Esophagus muscularis mucosa (tissue), 4 donors: ENCODE measurements at regions not wholly inside any gene's neighbourhood (a gene's known extent, or its start where the extent isn't known, plus 50 kb on each side); places are given as distances from the start of the nearest gene placed in this dataset.

Experiments
- DNase-seq: peaks from one replicate; pipeline ENCODE4 v3.0.0-alpha.2; 2017; ENCODE audit errors: extremely low spot score
- H3K27ac ChIP-seq, 4 donors: fragments of 200-600 bp; sonication (generic); replicated peaks in 1 of 4; 1 replicate in 3 of 4; 2 replicates in 1 of 4; pipeline ENCODE4 v1.5.1; 2016 to 2019; ENCODE audit warnings: mild to moderate bottlenecking in 1 of 4
- H3K27me3 ChIP-seq, 4 donors: fragments of 200-600 bp; sonication (generic); one replicate each; pipeline versions ENCODE4 v1.5.1 to v1.6.0; 2016 to 2019
- H3K36me3 ChIP-seq, 4 donors: fragments of 200-600 bp; sonication (generic); one replicate each; pipeline ENCODE4 v1.5.1; 2016 to 2019
- H3K4me1 ChIP-seq, 4 donors: fragments of 200-600 bp; sonication (generic); one replicate each; pipeline ENCODE4 v1.5.1; 2016 to 2019
- H3K4me3 ChIP-seq, 4 donors: fragments of 200-600 bp; sonication (generic); 1 replicate in 2 of 4; 2 replicates in 2 of 4; pipeline ENCODE4 v1.5.1; 2016 to 2019; ENCODE audit warnings: mild to moderate bottlenecking in 4 of 4, moderate library complexity in 1 of 4
- H3K9me3 ChIP-seq, 4 donors: fragments of 200-600 bp; sonication (generic); 1 replicate in 3 of 4; 2 replicates in 1 of 4; pipeline ENCODE4 v1.5.1; 2016 to 2019
- CTCF ChIP-seq, 3 experiments: fragments of 200-600 bp in 2 of 3; fragments of 450-650 bp in 1 of 3; sonication (generic) in 2 of 3; IDR thresholded peaks; one replicate each; pipeline ENCODE4 v1.5.1; 2017 to 2019; ENCODE audit warnings: antibody characterized with exemption in 3 of 3, mild to moderate bottlenecking in 2 of 3, moderate library complexity in 1 of 3
- EP300 ChIP-seq: sonication (generic); formaldehyde crosslinking; IDR thresholded peaks from one replicate; pipeline ENCODE4 v1.6.1; 2017; ENCODE audit warnings: antibody characterized with exemption
- POLR2A ChIP-seq: fragments of 450-650 bp; IDR thresholded peaks from one replicate; pipeline ENCODE4 v1.6.1; 2017; ENCODE audit warnings: antibody characterized with exemption, moderate library complexity, mild to moderate bottlenecking, low read depth
- POLR2AphosphoS5 ChIP-seq, 2 donors: sonication (generic); formaldehyde crosslinking; IDR thresholded peaks; one replicate each; pipeline ENCODE4 v1.6.1; 2017; ENCODE audit warnings: antibody characterized with exemption in 2 of 2
- WGBS: methylation state at CpG from one replicate; pipeline ENCODE4 v1.1.5; 2018; 5-methylcytosine and 5-hydroxymethylcytosine counted together
- intact Hi-C: fragments of 100-400 bp; cut with DNase I; formaldehyde crosslinking; loops from one replicate; pipeline ENCODE4 v1.15.1; 2023

DNA sequence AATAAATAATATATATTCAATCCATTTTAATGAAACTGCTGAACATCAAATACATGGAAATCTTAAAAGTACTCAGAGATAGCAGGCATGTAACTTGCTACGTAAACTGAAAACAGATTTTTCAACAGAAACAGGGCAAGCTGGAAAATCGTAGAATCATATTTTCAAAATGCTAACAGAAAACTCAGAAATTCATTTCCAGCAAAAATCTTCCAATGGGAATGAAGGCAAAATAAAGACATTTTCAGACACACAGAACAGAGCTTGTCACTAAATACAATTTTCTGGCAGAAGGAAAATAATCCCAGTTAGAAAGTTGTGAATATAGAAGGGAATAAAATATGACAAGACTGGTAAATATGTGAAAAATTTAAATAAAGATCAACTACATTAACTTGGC, 419.9 kb upstream of the ZFP42 start:
- TF ChIP-seq CTCF (IDR thresholded peaks at IDR 0.05), result no peak
- TF ChIP-seq POLR2AphosphoS5 (IDR thresholded peaks at IDR 0.05), result no peak
- TF ChIP-seq POLR2A, result no peak
- TF ChIP-seq EP300, result no peak
- Histone ChIP-seq H3K36me3 (no peaks in the 10 kb centered on the region), H3K4me1 (no peaks in the 10 kb centered on the region), H3K27me3 (no peaks in the 10 kb centered on the region), H3K4me3 (no peak overlapping the region), H3K9me3 (no peaks in the 10 kb centered on the region), H3K27ac (no peak overlapping the region)
- no peak for DNase-seq
- intact Hi-C loops, result no loop called here
- WGBS, result 89% methylated on average over 2 of the region's 2 CpGs

DNA sequence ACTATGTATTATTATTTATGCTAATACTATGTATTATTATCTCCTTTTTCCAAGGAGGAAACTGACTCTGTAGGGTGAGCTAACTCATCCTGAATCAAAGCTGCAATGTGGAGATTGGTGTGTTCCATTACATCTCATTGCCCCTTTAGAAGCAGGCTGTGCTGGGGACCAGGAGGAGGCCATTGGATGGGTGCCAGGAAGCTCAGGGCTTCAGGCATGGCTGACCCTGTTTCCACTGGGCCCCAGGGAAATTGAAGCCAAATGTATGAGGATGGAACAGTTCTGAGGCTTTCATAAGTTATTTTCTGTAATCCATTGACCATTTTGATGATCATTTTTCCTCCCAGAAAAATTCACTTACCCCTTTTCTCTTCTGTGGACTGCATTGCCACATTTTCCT, 418.8 kb upstream of the ZFP42 start:
- Histone ChIP-seq H3K9me3 (no peaks in the 10 kb centered on the region), H3K27ac (no peak overlapping the region), H3K4me1 (no peaks in the 10 kb centered on the region), H3K4me3 (no peak overlapping the region), H3K36me3 (no peaks in the 10 kb centered on the region), H3K27me3 (no peaks in the 10 kb centered on the region)
- TF ChIP-seq CTCF (IDR thresholded peaks at IDR 0.05) (no peak), EP300 (no peak), POLR2AphosphoS5 (IDR thresholded peaks at IDR 0.05) (no peak), POLR2A (no peak)
- no peak for DNase-seq
- intact Hi-C loops, result no loop called here

DNA sequence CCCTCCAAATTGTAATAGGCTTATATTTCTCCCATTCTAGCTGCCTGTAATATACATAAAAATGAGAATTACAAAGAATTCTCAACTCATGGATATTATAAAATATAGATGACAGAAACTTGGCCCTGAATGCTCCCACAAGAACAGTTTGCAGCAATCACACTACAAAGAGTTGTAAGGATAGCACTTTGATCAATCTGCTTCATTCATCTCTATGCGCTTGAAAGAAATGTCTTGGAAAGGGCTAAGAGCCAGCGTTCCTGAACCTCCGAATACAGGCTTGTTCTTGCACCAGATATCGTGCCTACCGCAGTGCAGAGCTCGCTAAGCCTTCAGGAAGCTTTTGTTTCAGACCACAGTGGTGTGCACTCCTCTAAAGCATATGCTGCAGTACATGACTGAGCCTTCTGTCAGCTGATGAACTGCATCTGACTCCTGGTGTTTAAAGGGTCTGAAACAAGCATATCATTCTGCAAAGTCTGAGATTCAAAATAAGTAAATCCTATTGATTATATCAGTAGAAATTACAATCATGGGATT, 417.6 kb upstream of the ZFP42 start:
- WGBS, result 75% methylated on average over 6 of the region's 6 CpGs
- H3K27me3 ChIP-seq, result no peaks in the 10 kb centered on the region
- no peak overlapping the region for H3K27ac ChIP-seq
- no peak overlapping the region for H3K4me3 ChIP-seq
- no peak for DNase-seq
- H3K36me3 ChIP-seq, result no peaks in the 10 kb centered on the region
- intact Hi-C loops, result no loop called here
- no peak for TF ChIP-seq CTCF (IDR thresholded peaks at IDR 0.05)
- no peak for TF ChIP-seq EP300
- TF ChIP-seq POLR2AphosphoS5 (IDR thresholded peaks at IDR 0.05), result no peak
- no peak for TF ChIP-seq POLR2A
- H3K4me1 ChIP-seq, result no peaks in the 10 kb centered on the region
- no peaks in the 10 kb centered on the region for H3K9me3 ChIP-seq

- WGBS, result 76% methylated on average over 7 of the region's 7 CpGs
- no peak for TF ChIP-seq POLR2AphosphoS5 (IDR thresholded peaks at IDR 0.05)
- no peak for TF ChIP-seq CTCF (IDR thresholded peaks at IDR 0.05)
- TF ChIP-seq EP300, result no peak
- no peak for TF ChIP-seq POLR2A
- Histone ChIP-seq H3K27ac (no peak overlapping the region), H3K27me3 (no peaks in the 10 kb centered on the region), H3K36me3 (no peaks in the 10 kb centered on the region), H3K9me3 (no peaks in the 10 kb centered on the region), H3K4me3 (no peak overlapping the region), H3K4me1 (no peaks in the 10 kb centered on the region)
- intact Hi-C loops, result no loop called here
- DNase-seq, result no peak
These were observed 408.7 kb upstream of the ZFP42 start for GRCh38 chr4:187586892-187587291.

DNA sequence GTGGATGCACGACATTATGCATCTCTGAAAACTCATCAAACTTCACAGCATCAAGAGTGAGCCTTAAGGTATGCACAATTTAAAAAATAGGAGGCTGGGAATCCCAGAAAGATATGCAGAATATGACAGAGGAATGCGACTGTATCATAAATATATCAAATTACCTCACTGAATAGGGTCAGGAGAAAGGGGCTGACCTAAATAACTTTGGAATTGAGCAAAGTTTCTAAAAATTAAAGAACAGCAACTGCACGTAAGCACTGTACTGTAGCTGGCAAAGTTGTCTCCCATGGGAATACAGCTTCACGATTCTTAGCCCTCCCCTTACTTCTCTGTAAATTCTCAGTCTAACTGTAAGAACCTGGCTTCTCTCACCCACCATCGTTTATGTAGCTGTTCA, 397.4 kb upstream of the ZFP42 start:
- no peak for TF ChIP-seq POLR2AphosphoS5 (IDR thresholded peaks at IDR 0.05)
- TF ChIP-seq POLR2A, result no peak
- no peak for TF ChIP-seq EP300
- no peak for TF ChIP-seq CTCF (IDR thresholded peaks at IDR 0.05)
- WGBS, result 38% methylated on average over 5 of the region's 5 CpGs
- Histone ChIP-seq H3K27ac (no peak overlapping the region), H3K9me3 (no peaks in the 10 kb centered on the region), H3K27me3 (no peaks in the 10 kb centered on the region), H3K4me1 (peaks cover 0 to 10% (median 4%) of the 10 kb centered on the region in 4 donors), H3K36me3 (no peaks in the 10 kb centered on the region), H3K4me3 (no peak overlapping the region)
- no peak for DNase-seq
- intact Hi-C loops, result no loop called here
